H4 (cell line): ENCODE measurements at regions not wholly inside any gene's neighbourhood (a gene's known extent, or its start where the extent isn't known, plus 50 kb on each side); places are given as distances from the start of the nearest gene placed in this dataset.
A peak's percentile ranks its signal among the peaks of the same experiment; 100 is the strongest.
"Not testable (repeated sequence)": the region's sequence is repeated elsewhere in the genome, so short reads cannot be mapped to it uniquely, and the experiment has no call there.

Experiments
- DNase-seq: peaks from one replicate; pipeline ENCODE4 v3.0.0-alpha.2; 2015; ENCODE audit warnings: low spot score

DNA sequence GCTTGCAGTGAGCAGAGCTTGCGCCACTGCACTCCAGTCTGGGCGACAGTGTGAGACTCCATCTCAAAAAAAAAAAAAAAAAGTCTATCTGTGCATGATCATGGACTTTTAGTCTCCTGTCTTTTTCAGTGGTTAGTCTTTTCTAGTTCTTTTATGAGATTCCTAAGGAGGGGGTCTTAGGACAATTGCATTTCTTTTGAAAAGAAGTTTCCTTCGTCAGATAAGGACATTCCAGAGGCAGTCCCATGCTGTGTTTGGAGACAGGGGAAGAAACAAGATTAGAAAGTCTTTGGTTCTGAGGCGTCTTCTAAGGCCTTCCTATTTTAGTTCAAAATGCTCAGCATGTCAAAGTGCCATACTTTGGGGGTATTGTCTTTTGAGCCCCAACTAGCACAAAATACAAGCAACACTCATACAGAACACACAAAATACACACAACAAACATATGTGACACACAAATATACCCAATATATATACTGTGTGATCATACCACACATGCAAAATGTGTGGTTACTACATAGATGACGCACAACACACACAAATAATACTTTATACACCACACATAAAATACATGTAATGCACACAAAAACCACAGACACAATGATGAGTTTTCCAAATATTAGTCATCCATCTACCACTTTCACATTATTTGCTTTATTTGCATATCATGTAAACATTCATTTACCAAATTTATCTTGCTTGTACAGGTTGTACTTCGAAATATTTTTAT, 394.5 kb downstream of the SPATA31D1 start:
- no peak for DNase-seq

- no peak for DNase-seq
These were observed 397.1 kb downstream of the SPATA31D1 start for GRCh38 chr9:82385633-82386032.

GRCh38 chr9:82397534-82397933, 409.0 kb downstream of the SPATA31D1 start:
- DNase-seq, result no peak

GRCh38 chr9:82404196-82404870, 415.8 kb downstream of the SPATA31D1 start:
- DNase-seq, result no peak

- no peak for DNase-seq
These were observed 416.3 kb downstream of the SPATA31D1 start for GRCh38 chr9:82404881-82405280.

DNA sequence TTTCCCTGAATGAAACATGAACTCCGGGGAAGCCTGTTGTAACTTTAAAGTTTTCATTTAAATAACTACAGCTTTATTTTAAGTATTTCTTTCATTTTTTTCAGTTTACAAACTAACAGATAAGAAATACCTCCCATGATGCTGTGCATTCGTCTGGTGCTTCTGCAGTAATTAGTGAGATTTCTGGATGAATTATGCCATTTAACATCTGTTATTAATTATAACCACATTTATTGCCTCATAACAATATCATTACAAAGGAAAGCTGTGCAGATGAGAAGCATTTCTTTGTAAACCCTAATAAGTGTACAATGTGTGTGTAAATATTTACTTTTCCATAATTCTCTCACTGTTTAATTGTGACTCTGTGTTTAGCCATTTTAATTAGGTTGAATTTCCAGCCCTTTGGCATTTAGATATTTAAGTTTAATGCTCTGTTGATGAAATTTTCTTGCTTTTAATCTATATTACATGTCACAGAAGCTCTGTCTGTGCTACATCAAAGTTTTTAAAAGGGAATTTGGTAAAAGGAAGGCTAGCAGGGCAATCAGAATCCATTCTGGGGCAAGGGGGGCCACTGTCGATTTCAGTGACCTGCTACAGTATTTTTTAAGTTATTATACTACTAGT, 418.0 kb downstream of the SPATA31D1 start:
- DNase-seq, result no peak

GRCh38 chr9:82410306-82410705, 421.7 kb downstream of the SPATA31D1 start:
- DNase-seq, result peak; percentile 14

- DNase-seq, result no peak
These were observed 422.3 kb downstream of the SPATA31D1 start for GRCh38 chr9:82410866-82411265.

DNA sequence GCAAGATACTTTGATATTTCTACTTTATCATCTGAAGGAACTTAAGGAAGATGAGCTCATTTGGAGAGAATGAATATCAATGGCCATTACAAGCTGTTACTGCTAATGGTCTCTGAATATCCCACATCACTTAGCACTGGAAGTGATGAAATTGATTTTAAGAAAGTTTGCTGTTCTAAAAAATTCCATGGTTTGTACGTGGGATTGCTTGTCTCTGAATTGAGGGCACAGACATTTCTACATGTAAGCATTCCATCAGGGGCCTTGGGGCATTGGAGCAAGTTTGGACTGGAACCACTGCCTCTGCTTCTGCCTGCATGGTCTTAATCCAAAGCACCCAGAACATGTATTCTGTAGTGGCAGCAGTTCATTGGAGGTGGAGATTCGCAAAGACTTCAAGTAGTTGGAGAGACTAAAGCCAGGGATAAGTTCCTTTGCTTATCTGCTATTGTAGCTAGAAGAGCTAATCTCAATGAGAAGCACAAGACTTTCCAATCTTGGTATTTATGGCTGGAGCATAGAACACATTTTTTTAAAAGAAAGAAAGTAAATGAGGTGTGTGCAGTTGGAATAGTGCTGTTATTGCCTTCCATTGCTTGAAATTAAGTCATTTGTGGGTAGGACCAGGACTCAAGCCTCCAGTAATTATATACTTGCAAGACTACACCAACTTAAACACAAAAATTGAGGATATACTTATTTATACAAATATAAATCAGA, 424.2 kb downstream of the SPATA31D1 start:
- DNase-seq, result no peak

DNA sequence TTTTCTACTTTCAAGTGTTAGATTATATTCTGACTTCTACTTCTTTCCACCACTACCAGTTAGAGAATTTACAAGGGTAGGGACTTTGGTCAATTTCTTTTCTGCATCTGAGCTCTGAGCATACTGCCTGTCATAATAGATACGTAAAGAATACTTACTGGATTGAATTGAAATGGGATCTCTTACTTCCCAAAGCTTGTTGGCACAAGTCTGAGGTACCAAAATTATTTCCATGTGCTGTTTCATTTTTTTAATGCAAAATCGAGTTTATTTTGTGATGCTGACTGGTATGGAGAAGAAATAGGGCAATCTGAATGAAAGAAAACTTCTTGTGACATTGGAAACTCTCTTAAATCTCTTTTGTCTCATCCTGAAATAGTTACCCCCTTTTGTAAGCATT, 428.9 kb downstream of the SPATA31D1 start:
- no peak for DNase-seq

GRCh38 chr9:82418334-82418733, 429.8 kb downstream of the SPATA31D1 start:
- DNase-seq, result peak; percentile 25

GRCh38 chr9:82419696-82420486, 431.3 kb downstream of the SPATA31D1 start:
- DNase-seq, result no peak

GRCh38 chr9:82421498-82421897, 432.9 kb downstream of the SPATA31D1 start:
- DNase-seq, result no peak

- DNase-seq, result no peak
These were observed 435.1 kb downstream of the SPATA31D1 start for GRCh38 chr9:82423700-82424099.

DNA sequence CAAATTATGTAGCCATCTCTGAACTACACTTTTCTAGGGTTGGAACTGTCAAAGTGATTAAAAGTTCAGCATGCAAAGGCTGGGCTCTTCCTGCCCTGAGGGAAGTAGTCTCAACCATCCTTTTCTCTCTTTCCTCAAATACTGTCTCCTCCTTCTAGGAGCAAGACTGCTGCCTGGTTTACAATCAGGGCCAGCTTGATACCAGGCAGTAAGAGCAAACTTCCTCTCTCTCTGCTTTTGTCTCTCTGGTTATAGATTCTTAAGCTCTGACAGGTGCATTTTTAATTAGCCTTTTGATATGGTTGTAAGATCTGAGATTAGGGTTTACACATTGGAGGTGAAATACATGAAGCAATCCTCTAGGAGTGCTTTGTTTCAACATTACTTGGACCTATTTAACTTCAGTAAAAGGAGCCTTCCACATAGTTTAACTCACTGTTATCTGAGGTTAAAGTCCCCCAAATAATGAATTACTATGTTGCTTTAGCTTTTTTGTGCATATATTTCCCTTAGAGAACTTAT, 436.1 kb downstream of the SPATA31D1 start:
- DNase-seq, result no peak

DNA sequence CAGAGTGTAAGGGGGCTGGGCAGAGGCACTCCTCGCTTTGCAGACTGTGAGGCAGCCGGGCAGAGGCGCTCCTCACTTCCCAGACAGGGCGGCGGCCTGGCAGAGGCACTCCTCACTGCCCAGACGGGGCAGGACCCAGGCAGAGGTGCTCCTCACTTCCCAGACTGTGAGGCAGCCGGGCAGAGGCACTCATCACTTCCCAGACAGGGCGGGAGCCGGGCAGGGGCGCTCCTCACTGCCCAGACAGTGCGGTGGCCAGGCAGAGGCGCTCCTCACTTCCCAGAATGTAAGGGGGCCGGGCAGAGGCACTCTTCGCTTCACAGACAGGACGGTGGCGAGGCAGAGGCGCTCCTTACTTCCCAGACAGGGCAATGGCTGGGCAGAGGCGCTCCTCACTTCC, 442.5 kb downstream of the SPATA31D1 start:
- DNase-seq, result no peak

GRCh38 chr9:82433290-82433931, 444.8 kb downstream of the SPATA31D1 start:
- DNase-seq, result not testable (repeated sequence)

DNA sequence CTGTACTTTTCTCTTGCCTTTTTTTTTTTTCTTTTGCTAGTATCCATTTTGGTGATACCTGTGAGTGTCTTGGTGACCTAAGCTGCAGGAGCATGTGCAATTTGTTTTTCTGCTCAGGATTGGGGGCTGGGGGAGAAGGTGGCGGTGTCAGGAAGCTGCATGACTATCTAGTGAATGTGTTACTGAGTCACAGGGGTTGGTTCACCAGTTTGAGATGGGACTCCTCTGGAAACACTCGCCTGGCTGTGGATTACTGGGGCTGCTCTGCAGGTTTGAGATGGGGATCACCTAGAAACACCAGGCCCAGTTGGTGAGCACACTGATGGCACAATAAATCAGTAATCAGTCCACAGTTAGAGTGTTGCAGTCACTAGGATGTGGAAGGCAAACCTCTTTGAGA, 447.9 kb downstream of the SPATA31D1 start:
- DNase-seq, result no peak

- not testable (repeated sequence) for DNase-seq
These were observed 448.6 kb downstream of the SPATA31D1 start for GRCh38 chr9:82437183-82437582.

GRCh38 chr9:82438581-82438980, 450.0 kb downstream of the SPATA31D1 start:
- no peak for DNase-seq

DNA sequence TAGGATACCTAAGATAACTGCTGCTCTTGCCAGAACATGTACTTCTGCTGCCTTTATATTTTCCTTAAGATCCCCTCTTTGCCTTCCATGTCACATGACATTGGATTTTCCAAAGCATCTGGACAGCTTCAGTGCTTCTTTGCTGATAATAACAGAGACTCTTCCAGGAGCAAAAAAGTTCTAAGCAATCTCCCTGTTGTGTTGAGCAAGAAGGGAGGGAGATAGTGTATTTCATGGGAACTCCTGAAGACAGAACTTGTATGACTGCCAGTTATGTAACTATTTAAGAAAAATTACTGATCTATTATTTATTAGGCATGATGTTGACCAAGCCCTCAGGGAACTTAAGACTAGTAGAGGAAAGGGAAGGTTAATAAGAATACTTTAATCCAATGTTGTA, 454.7 kb downstream of the SPATA31D1 start:
- no peak for DNase-seq
